ENCODE measurements at regions not wholly inside any gene's neighbourhood (a gene's known extent, or its start where the extent isn't known, plus 50 kb on each side); places are given as distances from the start of the nearest gene placed in this dataset.

DNA sequence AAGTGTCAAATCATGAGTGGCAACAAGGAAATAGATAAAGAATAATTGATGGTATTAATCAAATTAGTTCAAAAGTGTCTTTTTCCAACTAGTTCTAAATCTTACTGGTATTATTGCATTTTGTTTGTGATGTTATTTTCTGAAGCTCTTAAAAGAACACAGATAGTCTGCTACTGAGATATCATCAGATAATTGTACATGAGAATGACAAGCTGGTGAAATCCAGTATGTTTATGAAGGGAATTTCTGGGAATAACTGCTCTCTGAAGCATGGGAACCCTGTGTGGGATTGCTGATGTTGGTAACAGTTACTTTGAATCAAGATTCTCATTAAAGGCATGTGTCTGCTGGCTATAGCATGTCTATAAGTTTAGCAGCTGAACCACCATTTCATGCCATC is 190.3 kb upstream of the CDIN1 start:
- TF ChIP-seq RAD21 (CRISPR knock-in tag; conservative IDR thresholded peaks at IDR 0.05 in 1 of 2, IDR thresholded peaks at IDR 0.05 in 1 of 2): no peak
- TF ChIP-seq MAFF (IDR thresholded peaks at IDR 0.05; ENCODE audit: low read length): no peak
- no peak for TF ChIP-seq RCOR1 (IDR thresholded peaks at IDR 0.05; ENCODE audit: borderline replicate concordance in 1 of 2, low read depth in 2 of 2, low read length in 2 of 2)
- no peak for TF ChIP-seq POLR2A (conservative IDR thresholded peaks at IDR 0.05)
- TF ChIP-seq, protein P1, sequence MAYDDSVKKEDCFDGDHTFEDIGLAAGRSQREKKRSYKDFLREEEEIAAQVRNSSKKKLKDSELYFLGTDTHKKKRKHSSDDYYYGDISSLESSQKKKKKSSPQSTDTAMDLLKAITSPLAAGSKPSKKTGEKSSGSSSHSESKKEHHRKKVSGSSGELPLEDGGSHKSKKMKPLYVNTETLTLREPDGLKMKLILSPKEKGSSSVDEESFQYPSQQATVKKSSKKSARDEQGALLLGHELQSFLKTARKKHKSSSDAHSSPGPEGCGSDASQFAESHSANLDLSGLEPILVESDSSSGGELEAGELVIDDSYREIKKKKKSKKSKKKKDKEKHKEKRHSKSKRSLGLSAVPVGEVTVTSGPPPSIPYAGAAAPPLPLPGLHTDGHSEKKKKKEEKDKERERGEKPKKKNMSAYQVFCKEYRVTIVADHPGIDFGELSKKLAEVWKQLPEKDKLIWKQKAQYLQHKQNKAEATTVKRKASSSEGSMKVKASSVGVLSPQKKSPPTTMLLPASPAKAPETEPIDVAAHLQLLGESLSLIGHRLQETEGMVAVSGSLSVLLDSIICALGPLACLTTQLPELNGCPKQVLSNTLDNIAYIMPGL (CRISPR knock-in tag; IDR thresholded peaks at IDR 0.05): no peak
- no peak for TF ChIP-seq PHB (CRISPR knock-in tag; IDR thresholded peaks at IDR 0.05)
- TF ChIP-seq JUNB (CRISPR knock-in tag; conservative IDR thresholded peaks at IDR 0.05): no peak
- TF ChIP-seq FOXJ3 (CRISPR knock-in tag; IDR thresholded peaks at IDR 0.05): no peak
- TF ChIP-seq SIN3B (IDR thresholded peaks at IDR 0.05; ENCODE audit: low read depth): no peak
- TF ChIP-seq FIP1L1 (IDR thresholded peaks at IDR 0.05; ENCODE audit: low read depth, low read length, poor library complexity, severe bottlenecking): no peak
- TF ChIP-seq, protein P2, sequence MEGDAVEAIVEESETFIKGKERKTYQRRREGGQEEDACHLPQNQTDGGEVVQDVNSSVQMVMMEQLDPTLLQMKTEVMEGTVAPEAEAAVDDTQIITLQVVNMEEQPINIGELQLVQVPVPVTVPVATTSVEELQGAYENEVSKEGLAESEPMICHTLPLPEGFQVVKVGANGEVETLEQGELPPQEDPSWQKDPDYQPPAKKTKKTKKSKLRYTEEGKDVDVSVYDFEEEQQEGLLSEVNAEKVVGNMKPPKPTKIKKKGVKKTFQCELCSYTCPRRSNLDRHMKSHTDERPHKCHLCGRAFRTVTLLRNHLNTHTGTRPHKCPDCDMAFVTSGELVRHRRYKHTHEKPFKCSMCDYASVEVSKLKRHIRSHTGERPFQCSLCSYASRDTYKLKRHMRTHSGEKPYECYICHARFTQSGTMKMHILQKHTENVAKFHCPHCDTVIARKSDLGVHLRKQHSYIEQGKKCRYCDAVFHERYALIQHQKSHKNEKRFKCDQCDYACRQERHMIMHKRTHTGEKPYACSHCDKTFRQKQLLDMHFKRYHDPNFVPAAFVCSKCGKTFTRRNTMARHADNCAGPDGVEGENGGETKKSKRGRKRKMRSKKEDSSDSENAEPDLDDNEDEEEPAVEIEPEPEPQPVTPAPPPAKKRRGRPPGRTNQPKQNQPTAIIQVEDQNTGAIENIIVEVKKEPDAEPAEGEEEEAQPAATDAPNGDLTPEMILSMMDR (IDR thresholded peaks at IDR 0.05 in 2 of 3, conservative IDR thresholded peaks at IDR 0.05 in 1 of 3; ENCODE audit: insufficient read depth in 2 of 3, low read depth in 1 of 3, low read length in 3 of 3): no peak
- TF ChIP-seq EP300 (IDR thresholded peaks at IDR 0.05; ENCODE audit: low read length): no peak
- TF ChIP-seq JUN (IDR thresholded peaks at IDR 0.05; ENCODE audit: borderline replicate concordance, low read depth, low read length): no peak
- no peak for TF ChIP-seq JUN (CRISPR knock-in tag; IDR thresholded peaks at IDR 0.05; ENCODE audit: borderline replicate concordance)
- TF ChIP-seq GATAD2A (IDR thresholded peaks at IDR 0.05): no peak
